Upper lobe of left lung (tissue), 6 donors: ENCODE measurements at regions not wholly inside any gene's neighbourhood (a gene's known extent, or its start where the extent isn't known, plus 50 kb on each side); places are given as distances from the start of the nearest gene placed in this dataset.
"Not testable (repeated sequence)": the region's sequence is repeated elsewhere in the genome, so short reads cannot be mapped to it uniquely, and the experiment has no call there.

Source experiments
- ATAC-seq, 2 donors: fragments of 200-7000 bp; cut with Tn5 transposase; one replicate each; pipeline ENCODE4 v1.9.1; 2022; ENCODE audit warnings: mild to moderate bottlenecking in 2 of 2, moderate library complexity in 2 of 2; ENCODE audit not compliant: low FRiP score in 2 of 2
- DNase-seq, 2 donors: peaks; one replicate each; pipeline ENCODE4 v3.0.0-alpha.2; 2019 to 2020
- H3K27ac ChIP-seq, 4 donors: fragments of 200-600 bp; sonication (generic); one replicate each; pipeline ENCODE4 v1.5.1; 2016 to 2019
- H3K27me3 ChIP-seq, 4 donors: fragments of 200-600 bp; sonication (generic); one replicate each; pipeline ENCODE4 v1.5.1; 2017 to 2019
- H3K36me3 ChIP-seq, 4 donors: fragments of 200-600 bp; sonication (generic); one replicate each; pipeline ENCODE4 v1.5.1; 2016 to 2019
- H3K4me1 ChIP-seq, 4 donors: fragments of 200-600 bp; sonication (generic); one replicate each; pipeline ENCODE4 v1.5.1; 2018 to 2019
- H3K4me3 ChIP-seq, 4 donors: fragments of 200-600 bp; sonication (generic); one replicate each; pipeline ENCODE4 v1.5.1; 2017 to 2019; ENCODE audit warnings: mild to moderate bottlenecking in 2 of 4, moderate library complexity in 1 of 4
- H3K9me3 ChIP-seq, 4 donors: fragments of 200-600 bp; sonication (generic); one replicate each; pipeline ENCODE4 v1.5.1; 2018 to 2019
- CTCF ChIP-seq, 6 experiments: fragments of 450-650 bp in 4 of 6; fragments of 200-600 bp in 2 of 6; sonication (generic) in 2 of 6; IDR thresholded peaks; one replicate each; pipeline ENCODE4 v1.5.1; 2016 to 2019; ENCODE audit warnings: antibody characterized with exemption in 6 of 6
- EP300 ChIP-seq, 4 donors: sonication (generic); formaldehyde crosslinking; IDR thresholded peaks; one replicate each; pipeline ENCODE4 v1.5.1; 2017; ENCODE audit warnings: antibody characterized with exemption in 4 of 4, control low read depth in 2 of 4
- POLR2A ChIP-seq, 4 donors: fragments of 450-650 bp; IDR thresholded peaks; one replicate each; pipeline ENCODE4 v1.5.1; 2016 to 2017; ENCODE audit warnings: antibody characterized with exemption in 4 of 4, mild to moderate bottlenecking in 2 of 4
- POLR2AphosphoS5 ChIP-seq, 2 donors: sonication (generic); formaldehyde crosslinking; IDR thresholded peaks; one replicate each; pipeline ENCODE4 v1.5.1; 2017; ENCODE audit warnings: antibody characterized with exemption in 2 of 2
- WGBS, 2 donors: methylation state at CpG; one replicate each; pipeline ENCODE4 v1.1.5; 2017 to 2018; 5-methylcytosine and 5-hydroxymethylcytosine counted together
- donor health status: DM: no; HTN: no; CAD: no; lungs with moderate emphysema.
- donor health status: DM: no; HTN: yes; CAD: no; lungs with severe emphysema.

- DNase-seq (no peak), ATAC-seq (no peak)
- no peaks in the 10 kb centered on the region for H3K4me1 ChIP-seq
- H3K9me3 ChIP-seq = no peaks in the 10 kb centered on the region
- H3K27me3 ChIP-seq = no peaks in the 10 kb centered on the region
- 81 to 86% methylated on average over 3 of the region's 3 CpGs for WGBS, 2 donors
- H3K4me3 ChIP-seq = no peak overlapping the region
- TF ChIP-seq CTCF (IDR thresholded peaks at IDR 0.05) (no peak), POLR2AphosphoS5 (IDR thresholded peaks at IDR 0.05) (no peak), EP300 (IDR thresholded peaks at IDR 0.05) (no peak), POLR2A (IDR thresholded peaks at IDR 0.05) (no peak)
- no peaks in the 10 kb centered on the region for H3K36me3 ChIP-seq
- H3K27ac ChIP-seq = no peak overlapping the region
Observed at GRCh38 chr3:182521339-182521738, 272.0 kb upstream of the ATP11B start.

DNA sequence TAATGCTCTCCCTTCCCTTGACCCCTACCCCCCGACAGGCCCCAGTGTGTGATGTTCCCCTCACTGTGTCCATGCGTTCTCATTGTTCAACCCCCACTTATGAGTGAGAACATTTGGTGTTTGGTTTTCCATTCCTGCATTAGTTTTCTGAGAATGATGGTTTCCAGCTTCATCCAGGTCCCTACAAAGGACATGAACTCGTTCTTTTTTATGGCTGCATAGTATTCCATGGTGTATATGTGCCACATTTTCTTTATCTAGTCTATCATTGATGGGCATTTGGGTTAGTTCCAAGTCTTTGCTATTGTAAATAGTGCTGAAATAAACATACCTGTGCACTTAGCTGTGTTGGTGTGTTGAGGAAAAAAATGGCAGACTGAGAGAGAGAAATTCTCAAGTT is 269.9 kb upstream of the ATP11B start:
- 89 to 93% methylated on average over 3 of the region's 3 CpGs for WGBS, 2 donors
- not testable (repeated sequence) for ATAC-seq

DNA sequence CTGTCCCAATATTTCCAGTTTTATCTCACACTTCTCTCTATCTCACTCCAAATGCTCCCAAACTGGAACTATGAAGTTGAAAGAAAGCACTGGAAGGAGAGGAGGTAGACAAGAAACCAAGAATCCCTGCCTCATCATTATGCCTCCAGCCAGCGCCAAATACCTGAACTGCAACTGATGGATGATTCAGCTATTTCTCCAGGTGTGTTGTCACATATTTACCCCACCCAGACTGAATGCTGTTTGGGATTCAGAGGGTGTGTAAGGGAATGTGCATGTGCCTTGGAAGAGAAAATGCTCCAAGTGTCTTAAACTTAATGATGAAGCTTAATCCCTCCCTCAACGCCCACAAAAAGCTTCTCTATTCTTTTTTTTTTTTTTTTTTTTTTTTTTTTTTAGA is 269.5 kb upstream of the ATP11B start:
- no peak for TF ChIP-seq EP300 (IDR thresholded peaks at IDR 0.05)
- no peak for TF ChIP-seq POLR2AphosphoS5 (IDR thresholded peaks at IDR 0.05)
- no peak for TF ChIP-seq CTCF (IDR thresholded peaks at IDR 0.05)
- no peak for TF ChIP-seq POLR2A (IDR thresholded peaks at IDR 0.05)
- H3K27me3 ChIP-seq = no peaks in the 10 kb centered on the region
- no peak overlapping the region for H3K4me3 ChIP-seq
- no peak for ATAC-seq
- H3K36me3 ChIP-seq = no peaks in the 10 kb centered on the region
- DNase-seq = no peak
- no peak overlapping the region for H3K27ac ChIP-seq
- no peaks in the 10 kb centered on the region for H3K9me3 ChIP-seq
- H3K4me1 ChIP-seq = no peaks in the 10 kb centered on the region
- WGBS, 2 donors = 94 to 95% methylated on average over 2 of the region's 2 CpGs

More for the DNA sequence above, 269.9 kb upstream of the ATP11B start:
- H3K36me3 ChIP-seq, DNase-seq, H3K27ac ChIP-seq, H3K27me3 ChIP-seq, H3K9me3 ChIP-seq, H3K4me3 ChIP-seq, H3K4me1 ChIP-seq: not testable (repeated sequence)

DNA sequence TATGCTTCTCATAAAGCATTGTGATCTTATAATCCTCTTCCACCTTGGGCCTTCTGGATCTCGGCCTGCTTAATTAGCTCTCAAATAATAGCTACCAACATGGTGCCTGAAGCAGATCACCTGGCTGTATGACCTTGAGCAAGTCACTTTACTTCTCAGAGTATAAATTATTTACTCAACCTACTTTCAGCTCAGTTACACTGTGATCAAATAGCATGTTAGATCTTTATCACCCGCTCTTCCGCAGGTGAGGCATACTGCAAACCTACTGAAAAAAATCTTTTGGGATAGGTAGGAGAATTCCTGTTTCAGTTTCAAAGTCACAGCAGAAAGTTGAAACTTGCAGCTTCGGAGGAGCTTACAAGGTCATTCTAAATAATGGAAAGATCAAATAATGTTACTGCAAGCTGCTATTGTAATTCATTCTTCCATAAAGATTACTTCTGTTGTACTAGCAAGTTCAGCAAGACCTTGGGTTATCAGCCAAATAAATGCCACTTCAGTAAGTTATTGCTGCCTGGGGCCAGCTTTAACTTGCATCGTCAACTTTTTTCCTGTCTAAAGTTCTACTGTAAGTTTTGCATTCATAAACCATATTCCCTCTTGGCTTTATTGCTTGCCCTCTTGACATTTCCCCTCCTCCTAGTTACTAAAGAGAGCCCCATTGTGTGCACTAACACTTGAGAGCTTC is 268.4 kb upstream of the ATP11B start:
- ATAC-seq (no peak), DNase-seq (no peak)
- no peaks in the 10 kb centered on the region for H3K4me1 ChIP-seq
- TF ChIP-seq EP300 (IDR thresholded peaks at IDR 0.05) = no peak
- TF ChIP-seq CTCF (IDR thresholded peaks at IDR 0.05) = no peak
- TF ChIP-seq POLR2A (IDR thresholded peaks at IDR 0.05) = no peak
- TF ChIP-seq POLR2AphosphoS5 (IDR thresholded peaks at IDR 0.05) = no peak
- no peaks in the 10 kb centered on the region for H3K9me3 ChIP-seq
- no peaks in the 10 kb centered on the region for H3K27me3 ChIP-seq
- H3K27ac ChIP-seq = no peak overlapping the region
- no peak overlapping the region for H3K4me3 ChIP-seq
- 66 to 71% methylated on average over 5 of the region's 5 CpGs for WGBS, 2 donors
- H3K36me3 ChIP-seq = no peaks in the 10 kb centered on the region

DNA sequence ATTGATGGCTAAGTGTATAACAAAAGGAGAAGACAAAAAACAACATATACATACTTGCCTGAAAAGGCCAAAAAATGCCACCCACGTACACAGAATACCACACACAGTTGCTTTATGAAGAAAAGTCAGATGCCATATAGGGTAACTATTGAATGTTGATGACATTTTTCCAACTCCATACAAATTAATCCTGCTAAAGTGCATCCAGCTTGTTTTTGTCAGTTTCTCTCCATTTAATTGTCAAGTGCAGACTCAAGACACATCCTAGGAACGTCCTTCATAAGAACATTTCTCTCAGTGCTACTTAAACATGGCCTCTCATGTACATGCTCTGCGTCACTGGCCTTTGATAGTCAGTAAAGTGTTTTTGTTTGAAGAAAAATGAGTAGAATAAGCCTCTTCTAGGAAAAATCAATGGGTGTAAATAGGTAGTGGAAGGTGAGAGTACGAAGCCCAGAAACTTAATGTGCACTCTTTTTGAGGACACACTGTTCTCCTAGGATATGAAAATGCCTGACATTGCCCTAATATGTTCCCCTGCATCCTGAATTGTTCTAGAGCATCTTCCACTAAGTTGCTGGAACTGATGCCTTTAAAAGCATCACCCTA is 267.4 kb upstream of the ATP11B start:
- H3K27me3 ChIP-seq = no peaks in the 10 kb centered on the region
- TF ChIP-seq POLR2AphosphoS5 (IDR thresholded peaks at IDR 0.05) (no peak), EP300 (IDR thresholded peaks at IDR 0.05) (no peak), CTCF (IDR thresholded peaks at IDR 0.05) (no peak), POLR2A (IDR thresholded peaks at IDR 0.05) (no peak)

More for the DNA sequence above, 267.4 kb upstream of the ATP11B start:
- no peaks in the 10 kb centered on the region for H3K9me3 ChIP-seq
- no peak for ATAC-seq
- H3K27ac ChIP-seq = no peak overlapping the region
- no peak for DNase-seq
- 75 to 76% methylated on average over 4 of the region's 4 CpGs for WGBS, 2 donors
- no peaks in the 10 kb centered on the region for H3K36me3 ChIP-seq
- H3K4me3 ChIP-seq = no peak overlapping the region
- no peaks in the 10 kb centered on the region for H3K4me1 ChIP-seq
